ENCODE measurements at regions not wholly inside any gene's neighbourhood (a gene's known extent, or its start where the extent isn't known, plus 50 kb on each side); places are given as distances from the start of the nearest gene placed in this dataset.
A peak's percentile ranks its signal among the peaks of the same experiment; 100 is the strongest.

DNA sequence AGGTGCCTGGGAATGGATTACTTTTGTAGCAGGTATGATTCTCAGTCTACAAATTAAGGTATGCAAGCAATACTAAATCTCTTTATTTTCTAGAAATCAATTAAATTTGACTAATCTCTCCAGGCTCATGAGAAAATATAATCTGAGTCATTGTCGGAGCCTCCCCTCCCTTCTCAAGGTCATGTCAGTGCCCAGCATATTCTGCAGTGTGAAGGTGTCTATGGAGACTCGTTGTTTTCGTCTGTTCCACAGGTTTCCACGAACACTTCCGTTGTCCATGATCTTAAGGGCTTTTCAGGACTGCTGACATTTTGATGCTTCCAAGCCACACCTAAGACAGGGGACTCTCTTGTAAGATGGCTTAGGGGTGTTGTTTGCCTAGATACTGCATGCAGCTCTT lies 56.6 kb upstream of the SCOC start:
- DNase-seq (ENCODE audit: low spot score) = no peak

DNA sequence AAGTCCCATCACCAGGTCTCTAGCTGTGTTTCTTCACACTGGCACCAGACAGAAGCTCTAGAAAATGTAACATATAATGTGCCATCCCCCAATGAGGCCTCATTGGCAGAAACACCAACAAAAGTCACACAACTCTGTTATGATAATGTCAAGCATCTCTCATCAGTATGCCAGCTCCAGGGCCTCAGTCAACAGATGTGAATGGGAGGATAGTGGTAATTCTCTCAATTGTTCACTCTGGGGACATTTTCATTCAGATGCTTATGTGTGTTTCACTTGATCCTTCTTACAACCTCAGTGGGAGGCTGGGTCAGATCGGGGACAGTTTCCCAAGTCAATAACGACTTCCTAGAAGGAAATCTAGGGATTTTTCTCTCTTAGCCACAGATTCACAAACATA lies 57.5 kb upstream of the SCOC start:
- no peak for DNase-seq (ENCODE audit: low spot score)

DNA sequence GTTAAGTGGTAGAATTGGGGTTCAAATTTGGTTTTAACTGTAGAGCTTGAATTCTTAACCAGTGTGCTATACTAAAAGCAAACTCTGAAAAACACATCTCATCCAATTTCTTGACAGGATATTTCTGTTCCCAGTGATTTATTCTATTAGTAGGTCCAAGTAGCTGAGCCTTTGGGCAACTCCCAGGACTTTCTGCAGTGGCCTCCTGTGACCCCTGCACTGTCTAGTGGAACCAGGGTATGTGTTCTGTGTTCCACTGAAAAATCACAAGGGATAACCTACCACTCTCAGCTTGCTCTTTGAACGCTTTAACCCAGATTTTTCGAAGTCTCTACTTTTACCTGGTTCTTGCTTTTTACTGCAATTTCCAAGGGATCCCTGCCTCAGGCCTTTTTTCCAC lies 58.0 kb upstream of the SCOC start:
- DNase-seq (ENCODE audit: low spot score) = no peak

DNA sequence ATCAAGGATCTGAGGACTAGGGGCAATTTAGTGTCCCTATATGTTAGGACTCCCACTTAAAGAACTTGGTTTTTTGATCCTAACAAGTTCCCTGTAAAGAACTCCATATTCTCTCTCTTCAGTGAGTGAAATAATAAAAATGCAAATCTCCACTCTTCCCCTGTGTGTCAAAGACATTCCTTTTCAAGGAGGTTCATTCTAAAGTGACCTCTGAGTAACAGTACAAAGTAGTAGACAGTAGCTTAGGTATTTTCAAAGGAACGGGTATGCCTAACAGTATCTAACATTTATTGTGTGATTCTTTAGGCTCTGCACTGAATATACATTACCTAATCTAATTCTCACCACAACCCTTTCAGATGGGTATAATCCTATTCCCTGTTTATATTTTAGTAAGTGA lies 58.4 kb upstream of the SCOC start:
- DNase-seq (ENCODE audit: low spot score) = no peak

DNA sequence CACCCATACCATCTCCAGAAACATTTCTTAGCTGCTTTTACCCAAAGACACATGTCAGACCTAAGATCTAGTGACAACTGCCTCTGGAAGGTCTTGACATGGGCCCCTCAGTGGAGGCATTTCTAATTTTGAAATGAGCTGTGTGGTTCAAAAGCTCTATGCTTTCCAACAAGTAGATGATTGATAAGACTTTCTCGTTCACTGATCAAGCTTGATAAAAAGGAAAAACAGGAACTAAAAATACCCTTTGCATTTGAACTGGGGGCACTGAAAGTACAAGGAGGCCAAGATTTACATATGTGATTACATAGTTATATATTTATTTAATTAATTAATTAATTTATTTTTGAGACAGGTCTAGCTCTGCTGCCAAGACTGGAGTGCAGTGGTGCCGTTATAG lies 61.3 kb upstream of the SCOC start:
- DNase-seq (ENCODE audit: low spot score) = no peak

- DNase-seq (ENCODE audit: low spot score) = no peak
Observed at GRCh38 chr4:140311257-140311835, 62.1 kb upstream of the SCOC start.

DNA sequence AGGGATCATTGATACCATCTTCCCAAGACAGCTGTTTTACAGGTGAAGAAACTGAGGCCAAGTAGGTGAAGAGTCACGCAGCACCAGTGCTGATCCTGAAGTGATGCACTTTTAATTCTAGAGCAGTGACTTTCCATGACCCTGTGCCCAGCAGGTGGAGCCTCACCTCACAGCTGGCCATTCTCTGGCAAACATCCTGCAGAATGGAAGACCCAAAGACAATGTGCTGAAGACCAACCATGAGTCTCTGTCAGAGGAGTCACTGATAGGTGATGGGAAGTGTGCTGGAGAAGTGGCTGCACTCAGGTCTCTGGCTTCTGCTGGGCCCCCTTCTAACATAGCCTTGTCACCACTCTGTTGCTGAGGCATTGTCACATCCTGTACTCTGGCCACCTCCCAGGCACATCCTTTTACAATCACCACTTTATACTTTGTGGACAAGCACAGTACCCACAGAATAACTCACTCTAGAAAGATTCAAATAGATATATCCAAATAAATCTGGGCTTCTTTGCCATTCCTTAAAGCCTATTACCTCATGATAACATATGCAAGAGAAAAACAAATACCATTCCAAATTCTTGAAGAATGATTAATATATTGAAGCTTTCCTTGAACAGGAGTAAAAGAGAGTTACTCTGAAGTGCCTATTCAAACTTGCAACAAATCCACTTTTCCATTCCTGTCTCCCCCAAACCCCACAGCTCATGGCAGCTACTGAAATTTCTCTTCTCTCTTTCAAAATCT lies 64.1 kb upstream of the SCOC start:
- DNase-seq (ENCODE audit: low spot score) = no peak

- no peak for DNase-seq (ENCODE audit: low spot score)
Observed at GRCh38 chr4:140308366-140309123, 64.9 kb upstream of the SCOC start.

GRCh38 chr4:140305053-140305452 lies 68.4 kb upstream of the SCOC start:
- DNase-seq (ENCODE audit: low spot score) = no peak

GRCh38 chr4:140304346-140304745 lies 69.1 kb upstream of the SCOC start:
- no peak for DNase-seq (ENCODE audit: low spot score)

GRCh38 chr4:140302151-140302859 lies 71.1 kb upstream of the SCOC start:
- DNase-seq (ENCODE audit: low spot score) = no peak

DNA sequence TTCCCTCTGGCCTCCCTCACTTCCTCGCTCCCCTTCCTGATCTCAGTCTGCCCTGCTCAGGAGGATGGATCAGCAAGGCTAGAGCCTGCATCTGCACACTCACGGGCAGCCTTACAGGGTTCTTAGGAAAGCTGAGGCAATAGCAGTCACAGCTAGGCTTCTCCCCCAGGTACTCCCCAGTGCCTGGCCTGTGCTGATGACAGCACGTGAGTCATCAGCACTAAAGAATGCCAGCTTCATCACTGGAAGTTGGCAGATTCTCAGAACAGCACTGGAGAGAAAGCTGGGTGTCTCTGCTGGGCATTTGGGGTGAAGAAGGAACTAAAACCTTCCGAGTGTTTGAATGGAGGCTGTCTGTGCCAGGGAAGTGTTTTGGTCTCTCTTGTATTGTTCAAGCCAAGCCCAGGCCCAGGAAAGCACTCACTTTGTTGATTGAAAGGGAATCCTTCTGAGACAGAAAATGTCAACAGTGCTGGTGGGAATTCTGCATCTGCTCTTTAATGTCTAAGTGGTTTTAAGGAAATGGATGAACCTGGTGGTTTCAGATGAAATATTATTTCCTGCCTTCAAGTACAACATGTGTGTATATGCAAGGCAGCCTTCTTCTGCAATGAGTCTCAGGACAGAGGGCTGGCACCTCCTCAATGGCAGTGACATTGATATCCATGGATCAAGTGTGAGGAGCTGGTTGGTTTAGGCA lies 73.0 kb upstream of the SCOC start:
- DNase-seq (ENCODE audit: low spot score) = no peak

- DNase-seq (ENCODE audit: low spot score) = no peak
Observed at GRCh38 chr4:140298001-140298400, 75.4 kb upstream of the SCOC start.

DNA sequence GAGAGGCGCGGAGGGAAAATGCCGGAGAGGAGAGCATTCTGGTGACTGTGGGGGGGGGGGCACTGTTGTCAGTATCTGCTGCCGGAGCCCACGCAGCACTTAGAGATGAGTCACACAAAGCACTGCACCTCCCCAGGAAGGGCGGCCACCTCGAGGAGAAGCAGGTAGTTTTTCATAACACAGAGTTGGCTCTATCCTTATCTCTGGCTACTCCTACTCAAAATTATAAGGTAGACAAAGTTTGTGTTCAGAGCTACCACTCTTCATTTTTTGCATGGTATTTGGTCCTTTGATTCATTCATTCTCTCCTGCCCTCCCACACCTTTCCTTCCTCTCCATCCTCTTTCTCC lies 76.2 kb upstream of the SCOC start:
- peak; percentile 24 for DNase-seq (ENCODE audit: low spot score)

DNA sequence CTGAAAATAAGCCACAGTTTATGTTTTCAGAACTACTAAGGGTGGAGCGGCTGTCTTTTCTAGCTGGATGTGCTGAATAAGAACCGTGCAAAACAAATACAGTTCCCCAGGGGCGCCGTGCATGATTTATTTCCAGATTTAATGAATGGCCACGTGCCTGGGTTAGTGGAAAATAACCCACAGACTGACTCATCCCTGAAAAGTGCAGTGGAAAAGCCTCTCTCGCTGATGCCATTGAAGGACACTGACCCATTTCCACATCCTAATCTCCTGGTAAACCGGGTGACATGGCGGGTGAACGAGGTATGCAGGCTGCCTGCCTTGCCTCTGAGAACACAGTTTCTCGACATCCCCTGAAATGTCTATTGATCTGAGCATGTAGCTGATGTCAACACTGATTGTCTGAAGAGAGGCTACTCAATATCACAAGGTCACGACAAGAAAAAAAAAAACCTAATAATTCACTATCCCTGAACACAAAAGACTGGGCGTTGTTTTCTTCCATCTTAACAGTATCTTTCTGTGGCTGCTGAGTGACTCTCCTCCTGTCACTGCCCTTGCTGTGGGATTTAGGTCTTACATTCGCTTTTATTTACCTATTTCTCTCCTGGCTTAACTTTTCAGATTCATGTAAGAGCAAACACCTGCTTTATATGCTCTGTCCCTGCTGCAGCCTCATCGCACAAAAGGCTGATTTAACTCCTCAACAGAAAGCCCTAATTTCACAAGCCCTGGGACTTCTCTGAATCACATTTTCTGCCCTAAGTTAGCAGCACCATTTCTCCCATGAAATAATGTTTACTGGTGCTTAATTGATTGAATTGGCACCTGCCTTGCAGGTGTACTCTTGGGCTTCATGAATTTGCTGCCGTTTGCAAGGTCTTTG lies 76.9 kb upstream of the SCOC start:
- DNase-seq (ENCODE audit: low spot score) = peak; percentile 35

- DNase-seq (ENCODE audit: low spot score) = no peak
Observed at GRCh38 chr4:140293979-140294378, 79.5 kb upstream of the SCOC start.

- DNase-seq (ENCODE audit: low spot score) = no peak
Observed at GRCh38 chr4:140291259-140291658, 82.2 kb upstream of the SCOC start.

DNA sequence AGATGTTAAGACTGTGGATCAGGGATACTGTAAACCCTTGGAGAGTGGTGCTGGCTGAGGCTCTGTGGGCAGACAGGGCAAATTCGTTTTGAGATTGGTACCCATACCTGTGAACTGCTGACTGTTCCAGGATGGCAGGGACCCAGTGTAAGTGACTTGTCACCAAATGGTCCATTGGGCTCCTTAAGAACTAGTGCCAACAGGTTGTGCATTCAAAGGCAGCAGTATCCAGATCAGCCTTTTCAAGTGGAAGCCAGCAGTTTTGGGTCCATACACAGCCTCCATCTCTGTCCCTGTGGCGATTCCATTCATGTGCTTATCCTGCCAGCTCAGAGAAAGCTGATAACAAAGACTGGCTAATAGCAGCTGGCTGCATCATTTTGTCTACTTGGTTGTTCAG lies 84.0 kb upstream of the SCOC start:
- DNase-seq (ENCODE audit: low spot score) = no peak

GRCh38 chr4:140286456-140286855 lies 87.0 kb upstream of the SCOC start:
- peak; percentile 58 for DNase-seq (ENCODE audit: low spot score)

- DNase-seq (ENCODE audit: low spot score) = no peak
Observed at GRCh38 chr4:140284456-140284855, 89.0 kb upstream of the SCOC start.

Measured in SK-N-DZ (cell line).